HFFc6 (cell line): ENCODE measurements at regions not wholly inside any gene's neighbourhood (a gene's known extent, or its start where the extent isn't known, plus 50 kb on each side); places are given as distances from the start of the nearest gene placed in this dataset.

Experiments
- DNase-seq: peaks from one replicate; pipeline ENCODE4 v3.0.0-alpha.2; 2018
- H3K27ac Mint-ChIP-seq: 2 replicates; pipeline ENCODE4 v1.8.0; 2020; ENCODE audit warnings: mild to moderate bottlenecking, mixed read lengths
- H3K27me3 Mint-ChIP-seq: 2 replicates; pipeline ENCODE4 v1.8.0; 2021; ENCODE audit warnings: mild to moderate bottlenecking, moderate library complexity, mixed read lengths; ENCODE audit not compliant: insufficient read depth
- H3K36me3 Mint-ChIP-seq: 2 replicates; pipeline ENCODE4 v1.8.0; 2021; ENCODE audit warnings: low read depth, mixed read lengths
- H3K4me1 Mint-ChIP-seq: 2 replicates; pipeline ENCODE4 v1.8.0; 2020; ENCODE audit warnings: low read depth, mixed read lengths
- H3K4me3 Mint-ChIP-seq: 2 replicates; pipeline ENCODE4 v1.8.0; 2020; ENCODE audit warnings: mild to moderate bottlenecking, moderate library complexity, mixed read lengths
- H3K9me3 Mint-ChIP-seq: 2 replicates; pipeline ENCODE4 v1.8.0; 2020; ENCODE audit warnings: mild to moderate bottlenecking, mixed read lengths
- TF ChIP-seq, protein P1 (sequence below): fragments of 200-600 bp; sonication (generic); IDR thresholded peaks from 2 replicates; pipeline ENCODE4 v1.5.0; 2021; ENCODE audit warnings: antibody characterized with exemption, mild to moderate bottlenecking

DNA sequence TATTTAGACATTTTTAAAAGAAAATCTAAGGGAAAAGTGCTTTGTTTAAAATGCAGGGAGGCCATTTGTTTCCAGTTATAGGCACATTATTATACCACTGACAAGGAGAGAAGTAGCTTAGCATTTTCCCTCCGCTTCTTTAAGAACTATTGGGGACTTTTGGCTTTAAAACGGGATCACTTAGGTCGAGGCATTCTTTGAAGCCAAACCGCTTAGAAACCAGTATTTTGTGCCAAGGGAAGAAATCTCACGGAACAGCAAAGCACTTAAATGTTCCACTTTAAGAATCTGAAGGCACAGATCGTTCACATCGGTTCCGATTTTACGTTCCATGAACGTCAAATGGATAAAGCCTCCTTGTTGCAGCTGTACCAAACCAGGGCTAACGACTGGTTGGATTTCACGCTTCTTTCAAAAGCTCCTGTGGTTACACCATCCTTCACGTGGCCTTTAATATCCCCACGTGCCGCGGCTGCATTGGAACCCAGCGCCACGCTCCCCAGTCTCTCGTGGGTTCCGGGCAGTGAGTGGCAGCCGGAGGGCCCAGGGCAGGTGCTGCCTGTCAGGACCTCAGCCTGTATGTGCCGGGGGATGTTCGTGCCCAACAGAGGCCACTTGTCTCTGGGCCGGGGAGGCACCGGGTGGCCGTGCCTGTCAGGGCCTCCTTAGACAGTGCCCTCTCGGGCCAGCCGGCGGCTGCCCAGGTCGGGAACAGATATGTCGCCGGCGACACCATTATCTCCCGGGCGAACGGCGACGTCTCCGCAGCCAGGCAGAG is 195.4 kb downstream of the KIF26A start:
- no peaks in the 10 kb centered on the region for H3K4me1 Mint-ChIP-seq
- TF ChIP-seq, protein P1, sequence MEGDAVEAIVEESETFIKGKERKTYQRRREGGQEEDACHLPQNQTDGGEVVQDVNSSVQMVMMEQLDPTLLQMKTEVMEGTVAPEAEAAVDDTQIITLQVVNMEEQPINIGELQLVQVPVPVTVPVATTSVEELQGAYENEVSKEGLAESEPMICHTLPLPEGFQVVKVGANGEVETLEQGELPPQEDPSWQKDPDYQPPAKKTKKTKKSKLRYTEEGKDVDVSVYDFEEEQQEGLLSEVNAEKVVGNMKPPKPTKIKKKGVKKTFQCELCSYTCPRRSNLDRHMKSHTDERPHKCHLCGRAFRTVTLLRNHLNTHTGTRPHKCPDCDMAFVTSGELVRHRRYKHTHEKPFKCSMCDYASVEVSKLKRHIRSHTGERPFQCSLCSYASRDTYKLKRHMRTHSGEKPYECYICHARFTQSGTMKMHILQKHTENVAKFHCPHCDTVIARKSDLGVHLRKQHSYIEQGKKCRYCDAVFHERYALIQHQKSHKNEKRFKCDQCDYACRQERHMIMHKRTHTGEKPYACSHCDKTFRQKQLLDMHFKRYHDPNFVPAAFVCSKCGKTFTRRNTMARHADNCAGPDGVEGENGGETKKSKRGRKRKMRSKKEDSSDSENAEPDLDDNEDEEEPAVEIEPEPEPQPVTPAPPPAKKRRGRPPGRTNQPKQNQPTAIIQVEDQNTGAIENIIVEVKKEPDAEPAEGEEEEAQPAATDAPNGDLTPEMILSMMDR, result no peak
- H3K27me3 Mint-ChIP-seq, result no peaks in the 10 kb centered on the region
- H3K36me3 Mint-ChIP-seq, result 0 out of 2 replicates have a peak, but pooled peaks cover 3% of the 10 kb centered on the region
- no peak overlapping the region for H3K4me3 Mint-ChIP-seq
- no peak for DNase-seq
- H3K27ac Mint-ChIP-seq, result no peak overlapping the region
- H3K9me3 Mint-ChIP-seq, result peaks cover 33% of the 10 kb centered on the region

DNA sequence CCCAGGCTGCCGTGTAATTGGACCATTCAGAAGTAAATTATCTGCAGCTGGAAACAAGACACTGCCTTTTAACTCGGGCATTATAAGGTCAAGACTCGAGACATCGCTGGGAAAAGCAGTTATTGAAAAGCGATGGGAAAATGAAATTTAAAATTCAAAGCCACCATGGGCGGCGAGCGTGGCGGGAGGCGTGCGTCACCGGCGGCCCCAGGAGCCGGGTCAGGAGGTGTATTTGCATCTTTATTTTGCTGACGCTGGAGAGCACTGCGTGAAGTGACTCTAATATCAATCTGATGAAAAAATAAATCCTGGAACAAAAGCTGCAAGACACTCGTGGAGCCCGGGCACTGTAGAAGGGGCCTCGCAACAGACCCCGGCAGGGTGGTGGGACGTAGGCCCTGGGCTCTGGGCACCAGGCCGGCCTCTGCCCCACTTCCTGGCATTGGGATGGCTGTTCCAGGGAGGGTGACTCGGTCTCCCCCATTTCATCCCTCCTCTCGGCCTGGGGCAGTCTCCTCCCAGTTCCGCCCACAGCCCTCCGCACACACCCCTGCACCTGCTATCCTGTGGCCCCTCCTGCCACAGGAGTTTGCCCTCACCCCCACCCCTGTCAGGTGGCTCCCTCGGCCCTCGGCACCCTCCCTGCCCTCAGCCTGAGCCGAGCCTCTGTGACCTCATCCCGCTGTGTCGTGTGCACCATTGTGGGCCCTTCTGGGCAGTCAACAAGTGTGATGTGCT is 196.2 kb downstream of the KIF26A start:
- Mint-ChIP-seq H3K9me3 (peaks cover 30% of the 10 kb centered on the region), H3K4me3 (no peak overlapping the region), H3K36me3 (0 out of 2 replicates have a peak, but pooled peaks cover 3% of the 10 kb centered on the region), H3K4me1 (no peaks in the 10 kb centered on the region), H3K27me3 (no peaks in the 10 kb centered on the region; the same call in 1 of the 2 replicates), H3K27ac (no peak overlapping the region)
- TF ChIP-seq, protein P1, result no peak
- no peak for DNase-seq

DNA sequence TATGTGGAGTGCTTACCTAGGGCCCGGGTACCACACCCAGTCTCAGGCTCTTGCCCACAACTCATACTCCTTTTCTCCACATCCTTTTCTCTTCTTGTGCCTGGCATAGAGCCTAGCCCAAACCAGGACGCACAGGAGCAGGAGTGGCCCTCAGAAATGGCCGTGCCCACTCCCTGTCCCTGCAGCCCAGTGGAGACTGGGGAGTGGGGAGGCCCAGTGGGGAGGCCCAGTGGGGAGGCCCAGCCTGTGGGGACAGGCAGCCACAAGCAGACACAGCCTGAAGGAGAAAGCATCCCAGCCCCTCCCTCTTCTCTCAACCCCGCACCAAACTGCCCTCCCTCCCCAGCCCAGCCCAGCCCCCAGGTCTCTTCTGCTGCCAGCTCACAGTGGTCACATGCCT is 196.8 kb downstream of the KIF26A start:
- H3K27ac Mint-ChIP-seq, result no peak overlapping the region
- H3K36me3 Mint-ChIP-seq, result 0 out of 2 replicates have a peak, but pooled peaks cover 3% of the 10 kb centered on the region
- DNase-seq, result no peak
- TF ChIP-seq, protein P1, result no peak
- no peaks in the 10 kb centered on the region; the same call in 1 of the 2 replicates for H3K27me3 Mint-ChIP-seq
- peaks cover 30% of the 10 kb centered on the region for H3K9me3 Mint-ChIP-seq
- no peak overlapping the region for H3K4me3 Mint-ChIP-seq
- no peaks in the 10 kb centered on the region for H3K4me1 Mint-ChIP-seq

DNA sequence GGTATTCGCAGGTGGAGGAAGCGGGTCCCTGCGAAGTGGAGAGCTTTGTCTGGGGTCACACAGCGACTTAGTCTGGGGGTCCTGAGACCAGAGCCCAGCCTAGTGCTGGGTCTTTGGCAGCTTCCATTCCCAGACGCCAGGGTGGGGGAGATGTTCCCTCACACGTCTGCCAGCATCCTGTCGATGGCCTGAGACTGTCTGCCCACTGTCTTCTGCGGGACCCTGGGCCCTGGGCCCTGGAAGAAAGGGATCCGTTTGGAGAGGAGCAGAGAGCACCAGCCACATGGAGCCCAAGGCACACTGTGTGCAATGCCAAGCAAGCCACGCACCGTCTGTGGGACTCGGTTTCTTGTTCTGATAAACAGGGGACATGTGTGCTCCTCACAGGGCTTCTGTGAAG is 197.2 kb downstream of the KIF26A start:
- H3K27ac Mint-ChIP-seq, result no peak overlapping the region
- no peak overlapping the region for H3K4me3 Mint-ChIP-seq
- H3K9me3 Mint-ChIP-seq, result peaks cover 31% of the 10 kb centered on the region
- DNase-seq, result no peak
- 0 out of 2 replicates have a peak, but pooled peaks cover 3% of the 10 kb centered on the region for H3K36me3 Mint-ChIP-seq
- TF ChIP-seq, protein P1, result no peak
- no peaks in the 10 kb centered on the region; the same call in 1 of the 2 replicates for H3K27me3 Mint-ChIP-seq
- no peaks in the 10 kb centered on the region for H3K4me1 Mint-ChIP-seq

DNA sequence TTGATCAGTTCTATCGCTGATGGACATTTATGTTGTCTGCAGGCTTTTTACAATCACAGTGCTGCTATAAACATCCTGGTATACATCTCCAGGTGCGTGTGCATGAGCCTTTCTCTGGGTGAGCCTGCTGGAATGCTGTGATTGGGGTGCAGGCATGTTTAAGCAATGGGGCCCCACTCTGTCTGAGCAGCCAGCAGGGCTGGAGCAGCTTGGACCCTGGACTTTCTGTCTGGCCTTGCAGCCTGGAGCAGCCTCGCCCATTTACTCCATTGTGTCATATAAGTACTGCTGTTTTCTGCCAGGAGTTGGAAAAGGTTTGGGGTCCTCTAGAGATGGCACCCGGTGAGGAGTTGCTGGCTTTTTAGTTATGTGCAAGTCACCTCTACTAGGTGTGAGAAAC is 199.0 kb downstream of the KIF26A start:
- Mint-ChIP-seq H3K36me3 (no peaks in the 10 kb centered on the region), H3K4me1 (no peaks in the 10 kb centered on the region), H3K9me3 (peaks cover 29% of the 10 kb centered on the region), H3K27me3 (no peaks in the 10 kb centered on the region; the same call in 1 of the 2 replicates), H3K4me3 (no peak overlapping the region), H3K27ac (no peak overlapping the region)
- TF ChIP-seq, protein P1, result no peak
- no peak for DNase-seq
